Astrocyte (in vitro differentiated cells and primary cell): ENCODE measurements at regions not wholly inside any gene's neighbourhood (a gene's known extent, or its start where the extent isn't known, plus 50 kb on each side); places are given as distances from the start of the nearest gene placed in this dataset.

Source experiments
- DNase-seq: peaks from one replicate; pipeline ENCODE4 v3.0.0-alpha.2; 2010; ENCODE audit warnings: low read depth
- FAIRE-seq: peaks from 2 replicates; lab custom pipeline; 2011; peaks lifted over from hg19 to GRCh38; lab: Jason Lieb, UNC
- H2AFZ ChIP-seq: 2 replicates; pipeline ENCODE4 v1.6.0; 2012; ENCODE audit warnings: low read depth, low read length, inconsistent platforms
- H3K27ac ChIP-seq: 2 replicates; pipeline ENCODE4 v1.5.1; 2011; ENCODE audit warnings: low read depth, low read length, inconsistent platforms
- H3K27me3 ChIP-seq: 2 replicates; pipeline ENCODE4 v1.6.0; 2011; ENCODE audit warnings: low read length, inconsistent platforms; ENCODE audit not compliant: insufficient read depth
- H3K36me3 ChIP-seq: 2 replicates; pipeline ENCODE4 v1.5.1; 2011; ENCODE audit warnings: low read length, inconsistent platforms; ENCODE audit not compliant: insufficient read depth
- H3K4me1 ChIP-seq: 2 replicates; pipeline ENCODE4 v1.5.1; 2011; ENCODE audit warnings: low read length, inconsistent platforms; ENCODE audit not compliant: insufficient read depth
- H3K4me2 ChIP-seq: 2 replicates; pipeline ENCODE4 v1.6.0; 2012; ENCODE audit warnings: low read length, inconsistent platforms
- H3K4me3 ChIP-seq: 2 replicates; pipeline ENCODE4 v1.5.1; 2011; ENCODE audit warnings: low read depth, mild to moderate bottlenecking, low read length, inconsistent platforms; ENCODE audit not compliant: insufficient read depth
- H3K79me2 ChIP-seq: 2 replicates; pipeline ENCODE4 v1.6.0; 2012; ENCODE audit warnings: mild to moderate bottlenecking, low read length, inconsistent platforms; ENCODE audit not compliant: insufficient read depth
- H3K9ac ChIP-seq: 2 replicates; pipeline ENCODE4 v1.6.0; 2012; ENCODE audit warnings: mild to moderate bottlenecking, low read length, inconsistent platforms
- H3K9me3 ChIP-seq: 2 replicates; pipeline ENCODE4 v1.5.1; 2012; ENCODE audit warnings: low read depth, mild to moderate bottlenecking, low read length, inconsistent platforms; ENCODE audit not compliant: insufficient read depth
- H4K20me1 ChIP-seq: 2 replicates; pipeline ENCODE4 v1.6.0; 2012; ENCODE audit warnings: low read length, inconsistent platforms; ENCODE audit not compliant: insufficient read depth
- H3K27ac Mint-ChIP-seq: one replicate; pipeline ENCODE4 v1.8.0; 2021; ENCODE audit warnings: mild to moderate bottlenecking, mixed read lengths; ENCODE audit not compliant: unreplicated experiment
- H3K27me3 Mint-ChIP-seq: one replicate; pipeline ENCODE4 v1.8.0; 2021; ENCODE audit warnings: low read depth, mixed read lengths; ENCODE audit not compliant: unreplicated experiment
- H3K36me3 Mint-ChIP-seq: one replicate; pipeline ENCODE4 v1.8.0; 2021; ENCODE audit warnings: low read depth, mixed read lengths; ENCODE audit not compliant: unreplicated experiment
- H3K4me1 Mint-ChIP-seq: one replicate; pipeline ENCODE4 v1.8.0; 2021; ENCODE audit warnings: low read depth, mixed read lengths; ENCODE audit not compliant: unreplicated experiment
- H3K4me3 Mint-ChIP-seq: one replicate; pipeline ENCODE4 v1.8.0; 2021; ENCODE audit warnings: mild to moderate bottlenecking, moderate library complexity, mixed read lengths; ENCODE audit not compliant: unreplicated experiment
- H3K9me3 Mint-ChIP-seq: one replicate; pipeline ENCODE4 v1.8.0; 2021; ENCODE audit warnings: mild to moderate bottlenecking, mixed read lengths; ENCODE audit not compliant: unreplicated experiment
- CTCF ChIP-seq: IDR thresholded peaks from 2 replicates; pipeline ENCODE4 v1.5.1; 2011; ENCODE audit warnings: low read depth, mild to moderate bottlenecking, inconsistent platforms, low read length, moderate library complexity; ENCODE audit not compliant: insufficient read depth
- EZH2 ChIP-seq: IDR thresholded peaks from 2 replicates; pipeline ENCODE4 v1.6.1; 2012; ENCODE audit warnings: mild to moderate bottlenecking, low read length, inconsistent platforms; ENCODE audit not compliant: insufficient read depth

GRCh38 chr2:215625207-215625606 is 189.3 kb upstream of the FN1 start:
- Histone ChIP-seq H3K4me1 (peaks cover 16% of the 10 kb centered on the region), H3K27ac (no peak overlapping the region), H3K9me3 (no peaks in the 10 kb centered on the region), H3K36me3 (no peaks in the 10 kb centered on the region), H4K20me1 (no peaks in the 10 kb centered on the region), H3K4me2 (no peak overlapping the region), H2AFZ (no peak overlapping the region), H3K4me3 (no peak overlapping the region), H3K9ac (no peak overlapping the region), H3K27me3 (no peaks in the 10 kb centered on the region), H3K79me2 (no peaks in the 10 kb centered on the region)
- H3K27ac Mint-ChIP-seq, result peak overlapping the region; percentile 31
- peaks cover 1% of the 10 kb centered on the region for H3K9me3 Mint-ChIP-seq
- H3K27me3 Mint-ChIP-seq, result no peaks in the 10 kb centered on the region
- FAIRE-seq (no peak), DNase-seq (no peak)
- peaks cover 22% of the 10 kb centered on the region for H3K4me1 Mint-ChIP-seq
- H3K36me3 Mint-ChIP-seq, result no peaks in the 10 kb centered on the region
- no peak for TF ChIP-seq EZH2
- no peak for TF ChIP-seq CTCF
- no peak overlapping the region for H3K4me3 Mint-ChIP-seq

GRCh38 chr2:215624423-215624829 is 188.6 kb upstream of the FN1 start:
- TF ChIP-seq EZH2 (no peak), CTCF (no peak)
- no peaks in the 10 kb centered on the region for H3K9me3 Mint-ChIP-seq
- H3K36me3 Mint-ChIP-seq, result no peaks in the 10 kb centered on the region
- no peaks in the 10 kb centered on the region for H3K36me3 ChIP-seq
- DNase-seq (peak; percentile 78), FAIRE-seq (no peak)
- no peaks in the 10 kb centered on the region for H3K9me3 ChIP-seq
- no peaks in the 10 kb centered on the region for H3K79me2 ChIP-seq
- peaks cover 20% of the 10 kb centered on the region for H3K4me1 ChIP-seq
- H3K27me3 ChIP-seq, result no peaks in the 10 kb centered on the region
- no peak overlapping the region for H3K27ac Mint-ChIP-seq
- no peak overlapping the region for H3K4me3 Mint-ChIP-seq
- H3K9ac ChIP-seq, result no peak overlapping the region
- peak overlapping the region; percentile 10 for H3K27ac ChIP-seq
- no peak overlapping the region for H3K4me2 ChIP-seq
- peaks cover 30% of the 10 kb centered on the region for H3K4me1 Mint-ChIP-seq
- H3K27me3 Mint-ChIP-seq, result no peaks in the 10 kb centered on the region
- H3K4me3 ChIP-seq, result no peak overlapping the region
- H2AFZ ChIP-seq, result peak overlapping the region; percentile 48
- no peaks in the 10 kb centered on the region for H4K20me1 ChIP-seq

GRCh38 chr2:215622837-215623236 is 187.0 kb upstream of the FN1 start:
- no peak for FAIRE-seq

More at GRCh38 chr2:215622837-215623236, 187.0 kb upstream of the FN1 start:
- Histone ChIP-seq H2AFZ (no peak overlapping the region), H3K27me3 (no peaks in the 10 kb centered on the region), H4K20me1 (no peaks in the 10 kb centered on the region), H3K4me1 (peaks cover 34% of the 10 kb centered on the region), H3K36me3 (no peaks in the 10 kb centered on the region), H3K4me3 (no peak overlapping the region), H3K27ac (no peak overlapping the region), H3K9me3 (no peaks in the 10 kb centered on the region), H3K4me2 (no peak overlapping the region), H3K79me2 (no peaks in the 10 kb centered on the region), H3K9ac (no peak overlapping the region)
- TF ChIP-seq EZH2 (no peak), CTCF (no peak)
- no peak overlapping the region for H3K27ac Mint-ChIP-seq
- no peaks in the 10 kb centered on the region for H3K36me3 Mint-ChIP-seq
- H3K27me3 Mint-ChIP-seq, result no peaks in the 10 kb centered on the region
- H3K4me3 Mint-ChIP-seq, result no peak overlapping the region
- H3K4me1 Mint-ChIP-seq, result peaks cover 36% of the 10 kb centered on the region
- no peaks in the 10 kb centered on the region for H3K9me3 Mint-ChIP-seq
- no peak for DNase-seq
